Small intestine (tissue), 7 donors: ENCODE measurements at regions not wholly inside any gene's neighbourhood (a gene's known extent, or its start where the extent isn't known, plus 50 kb on each side); places are given as distances from the start of the nearest gene placed in this dataset.

Source experiments
- DNase-seq, 2 donors: peaks; one replicate each; pipeline versions ENCODE4 v3.0.0 to v3.0.0-alpha.2; 2013
- FAIRE-seq: peaks from 2 replicates; lab custom pipeline; 2012; peaks lifted over from hg19 to GRCh38; lab: Jason Lieb, UNC
- H3K27ac ChIP-seq, 3 donors: one replicate each; pipeline ENCODE4 v1.5.1; 2013; ENCODE audit warnings: low read length in 2 of 3, mild to moderate bottlenecking in 2 of 3, control low read depth in 1 of 3, inconsistent platforms in 1 of 3, low read depth in 1 of 3, moderate library complexity in 1 of 3
- H3K27me3 ChIP-seq, 3 donors: one replicate each; pipeline ENCODE4 v1.6.1; 2013; ENCODE audit warnings: low read length in 3 of 3, inconsistent platforms in 1 of 3; ENCODE audit not compliant: control insufficient read depth in 3 of 3, insufficient read depth in 3 of 3
- H3K36me3 ChIP-seq, 3 donors: one replicate each; pipeline ENCODE4 v1.6.1; 2013; ENCODE audit warnings: low read length in 3 of 3, inconsistent platforms in 1 of 3, low read depth in 1 of 3, mild to moderate bottlenecking in 1 of 3, moderate library complexity in 1 of 3; ENCODE audit not compliant: control insufficient read depth in 3 of 3, insufficient read depth in 2 of 3
- H3K4me1 ChIP-seq, 3 donors: one replicate each; pipeline ENCODE4 v1.6.1; 2013; ENCODE audit warnings: low read length in 2 of 3, inconsistent platforms in 1 of 3, low read depth in 1 of 3, mild to moderate bottlenecking in 1 of 3, moderate library complexity in 1 of 3; ENCODE audit not compliant: control insufficient read depth in 3 of 3, insufficient read depth in 2 of 3
- H3K4me3 ChIP-seq, 3 donors: one replicate each; pipeline ENCODE4 v1.5.1; 2013; ENCODE audit warnings: low read length in 3 of 3, control low read depth in 1 of 3, inconsistent platforms in 1 of 3, low read depth in 1 of 3, mild to moderate bottlenecking in 1 of 3, moderate library complexity in 1 of 3
- H3K9me3 ChIP-seq, 2 donors: one replicate each; pipeline ENCODE4 v1.6.1; 2013; ENCODE audit warnings: low read depth in 1 of 2, low read length in 1 of 2; ENCODE audit not compliant: control insufficient read depth in 2 of 2, insufficient read depth in 1 of 2
- WGBS, 3 donors: extraction: QIAGEN DNeasy Blood & Tissue Kit; methylation state at CpG; one replicate each; pipeline ENCODE4 v1.1.7; 2013; 5-methylcytosine and 5-hydroxymethylcytosine counted together
- donor health status: healthy with polysubstance abuse.
- donor health status: control.
- donor health status: control.
- donor health status: Bipolar disorder and iron deficiency.
- donor health status: healthy.

- no peak overlapping the region for H3K4me3 ChIP-seq
- 56 to 73% (median 63%) methylated on average over 5 of the region's 5 CpGs for WGBS, 3 donors
- no peaks in the 10 kb centered on the region for H3K9me3 ChIP-seq
- no peak for FAIRE-seq
- no peaks in the 10 kb centered on the region for H3K36me3 ChIP-seq
- H3K27me3 ChIP-seq = no peaks in the 10 kb centered on the region
- H3K4me1 ChIP-seq = no peaks in the 10 kb centered on the region
- H3K27ac ChIP-seq = no peak overlapping the region
- DNase-seq = no peak
Observed at GRCh38 chr5:167867281-167867680, 424.2 kb upstream of the WWC1 start.

GRCh38 chr5:167869125-167869524 is 422.3 kb upstream of the WWC1 start:
- no peaks in the 10 kb centered on the region for H3K36me3 ChIP-seq
- no peak overlapping the region for H3K27ac ChIP-seq
- no peak for DNase-seq
- H3K9me3 ChIP-seq = no peaks in the 10 kb centered on the region
- H3K4me1 ChIP-seq = no peaks in the 10 kb centered on the region
- FAIRE-seq = no peak
- 58 to 71% (median 67%) methylated on average over 3 of the region's 3 CpGs for WGBS, 3 donors
- no peaks in the 10 kb centered on the region for H3K27me3 ChIP-seq
- H3K4me3 ChIP-seq = no peak overlapping the region

GRCh38 chr5:167870055-167870454 is 421.4 kb upstream of the WWC1 start:
- FAIRE-seq (no peak), DNase-seq (no peak)
- H3K27ac ChIP-seq = no peak overlapping the region
- H3K9me3 ChIP-seq = no peaks in the 10 kb centered on the region
- no peaks in the 10 kb centered on the region for H3K4me1 ChIP-seq
- no peaks in the 10 kb centered on the region for H3K27me3 ChIP-seq
- no peaks in the 10 kb centered on the region for H3K36me3 ChIP-seq
- no peak overlapping the region for H3K4me3 ChIP-seq

- FAIRE-seq (no peak), DNase-seq (no peak)
- H3K4me3 ChIP-seq = no peak overlapping the region
- H3K27me3 ChIP-seq = no peaks in the 10 kb centered on the region
- H3K4me1 ChIP-seq = no peaks in the 10 kb centered on the region
- H3K36me3 ChIP-seq = no peaks in the 10 kb centered on the region
- H3K9me3 ChIP-seq = no peaks in the 10 kb centered on the region
- H3K27ac ChIP-seq = no peak overlapping the region
- 51 to 71% (median 59%) methylated on average over 2 of the region's 2 CpGs for WGBS, 3 donors
Observed at GRCh38 chr5:167871091-167871490, 420.4 kb upstream of the WWC1 start.

- WGBS, 3 donors = 41 to 60% (median 42%) methylated on average over 2 of the region's 2 CpGs
- H3K27me3 ChIP-seq = no peaks in the 10 kb centered on the region
- H3K27ac ChIP-seq = no peak overlapping the region
- H3K36me3 ChIP-seq = no peaks in the 10 kb centered on the region
- H3K4me1 ChIP-seq = no peaks in the 10 kb centered on the region
- no peak overlapping the region for H3K4me3 ChIP-seq
- DNase-seq (no peak), FAIRE-seq (no peak)
- no peaks in the 10 kb centered on the region for H3K9me3 ChIP-seq
Observed at GRCh38 chr5:167872791-167873190, 418.7 kb upstream of the WWC1 start.

GRCh38 chr5:167877114-167877722 is 414.2 kb upstream of the WWC1 start:
- no peaks in the 10 kb centered on the region for H3K36me3 ChIP-seq
- no peaks in the 10 kb centered on the region for H3K4me1 ChIP-seq
- no peak overlapping the region for H3K27ac ChIP-seq
- H3K9me3 ChIP-seq = no peaks in the 10 kb centered on the region
- DNase-seq (no peak), FAIRE-seq (no peak)
- H3K4me3 ChIP-seq = no peak overlapping the region
- 77 to 89% (median 88%) methylated on average over 5 of the region's 5 CpGs for WGBS, 3 donors
- H3K27me3 ChIP-seq = no peaks in the 10 kb centered on the region

GRCh38 chr5:167877924-167878323 is 413.5 kb upstream of the WWC1 start:
- Histone ChIP-seq H3K36me3 (no peaks in the 10 kb centered on the region), H3K27ac (no peak overlapping the region), H3K4me1 (no peaks in the 10 kb centered on the region), H3K4me3 (no peak overlapping the region), H3K27me3 (no peaks in the 10 kb centered on the region), H3K9me3 (no peaks in the 10 kb centered on the region)
- no peak for FAIRE-seq
- 70 to 79% (median 75%) methylated on average over 1 of the region's 1 CpG for WGBS, 3 donors
- no peak for DNase-seq

GRCh38 chr5:167880420-167880819 is 411.0 kb upstream of the WWC1 start:
- no peak for FAIRE-seq
- Histone ChIP-seq H3K27me3 (no peaks in the 10 kb centered on the region), H3K4me3 (no peak overlapping the region), H3K27ac (no peak overlapping the region), H3K36me3 (no peaks in the 10 kb centered on the region), H3K9me3 (no peaks in the 10 kb centered on the region), H3K4me1 (no peaks in the 10 kb centered on the region)
- no peak for DNase-seq
- 31 to 73% (median 59%) methylated on average over 1 of the region's 1 CpG for WGBS, 3 donors

- FAIRE-seq = no peak
- 28 to 40% (median 33%) methylated on average over 1 of the region's 1 CpG for WGBS, 3 donors
- no peaks in the 10 kb centered on the region for H3K27me3 ChIP-seq
Observed at GRCh38 chr5:167881041-167881440, 410.4 kb upstream of the WWC1 start.

More at GRCh38 chr5:167881041-167881440, 410.4 kb upstream of the WWC1 start:
- DNase-seq = no peak
- H3K4me1 ChIP-seq = no peaks in the 10 kb centered on the region
- H3K9me3 ChIP-seq = no peaks in the 10 kb centered on the region
- H3K27ac ChIP-seq = no peak overlapping the region
- H3K36me3 ChIP-seq = no peaks in the 10 kb centered on the region
- H3K4me3 ChIP-seq = no peak overlapping the region
